Ramos (cell line): ENCODE measurements at regions not wholly inside any gene's neighbourhood (a gene's known extent, or its start where the extent isn't known, plus 50 kb on each side); places are given as distances from the start of the nearest gene placed in this dataset.

Experiments
- in situ Hi-C: fragments of 300-500 bp; cut with MboI; formaldehyde crosslinking; loops from one replicate; pipeline ENCODE4 v1.14.3; 2022; ENCODE audit warnings: low sequenced_read_pairs; ENCODE audit not compliant: unreplicated experiment

- in situ Hi-C loops, result loop anchor here (25.0 kb wide), 1 partner anchor 486 kb away; a partner anchor contains a TSS
Observed at GRCh38 chr11:8326337-8326736, 62.7 kb upstream of the LMO1 start.

DNA sequence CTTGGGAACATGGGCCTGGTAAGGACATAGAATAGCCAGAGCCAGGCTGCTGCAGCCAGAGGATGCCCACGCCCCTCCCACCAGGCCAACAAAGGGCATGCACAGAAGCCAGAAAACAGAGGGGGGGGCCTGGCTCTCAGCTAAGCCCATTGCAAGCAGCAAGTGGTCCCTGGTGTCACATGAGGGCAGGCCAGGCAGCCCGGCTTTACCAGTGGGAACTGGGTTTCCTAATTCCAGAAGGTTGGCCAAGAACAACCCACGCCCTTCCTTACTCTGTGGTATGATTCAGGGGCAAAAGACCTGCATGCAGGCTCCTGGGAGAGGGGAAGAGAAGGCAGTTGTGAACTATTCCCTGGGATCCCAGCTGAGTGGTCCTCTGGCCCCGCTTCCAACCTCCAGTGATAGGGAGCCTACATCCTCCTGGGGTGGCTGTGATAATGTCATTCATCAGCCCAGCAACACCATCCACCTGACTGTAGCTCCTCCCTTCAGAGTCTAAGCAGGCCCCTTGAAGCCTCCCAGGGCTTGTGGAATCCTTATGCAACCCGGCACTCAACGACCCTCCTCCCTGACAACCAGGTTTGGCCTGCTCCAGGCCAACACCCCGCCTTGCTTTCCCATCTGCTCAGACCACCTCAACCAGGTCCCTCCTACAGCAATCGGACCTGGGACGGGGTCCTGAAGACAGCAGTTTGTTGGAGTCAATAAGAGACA, 62.1 kb upstream of the LMO1 start:
- in situ Hi-C loops, result loop anchor here (25.0 kb wide), 1 partner anchor 487 kb away; a partner anchor contains a TSS

DNA sequence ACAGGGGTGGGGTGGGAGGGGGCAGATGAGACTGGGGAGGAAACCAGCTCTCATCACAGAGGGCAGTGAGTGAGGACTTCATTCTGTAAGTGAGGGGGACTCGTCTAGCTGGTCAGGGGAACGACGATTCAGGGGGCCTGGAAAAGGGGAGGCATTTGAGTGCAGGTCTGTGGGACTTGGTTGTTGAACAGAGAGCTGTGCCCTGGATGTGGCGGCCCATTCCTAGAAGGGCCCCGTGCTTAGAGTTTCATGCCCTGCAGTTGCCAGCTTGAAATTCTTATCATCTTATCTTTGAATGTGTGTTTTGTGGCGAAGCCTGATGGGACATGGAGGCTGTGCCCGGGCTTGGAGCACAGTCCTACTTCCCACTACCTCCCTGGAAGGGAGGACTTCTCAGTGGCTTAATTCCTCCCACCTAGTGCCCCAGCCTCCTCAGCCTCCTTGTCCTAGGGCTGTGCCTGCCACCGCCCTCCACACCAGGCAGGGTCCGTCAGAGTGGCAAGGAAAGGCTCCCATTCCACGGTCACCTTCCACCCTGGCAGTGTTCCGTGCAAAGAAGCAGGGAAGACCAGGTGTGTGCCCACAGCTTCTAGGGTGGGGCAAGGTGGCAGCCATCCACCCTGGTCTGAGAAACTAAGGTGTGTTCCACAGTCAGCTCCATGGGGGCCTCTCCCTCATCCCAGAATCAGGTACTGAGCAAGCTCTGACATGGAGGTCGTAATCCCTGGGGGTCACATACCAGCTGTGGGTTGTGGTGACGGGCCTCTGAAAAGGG, 59.7 kb upstream of the LMO1 start:
- in situ Hi-C loops, result no loop called here

GRCh38 chr11:8321876-8322275, 58.2 kb upstream of the LMO1 start:
- in situ Hi-C loops, result no loop called here

DNA sequence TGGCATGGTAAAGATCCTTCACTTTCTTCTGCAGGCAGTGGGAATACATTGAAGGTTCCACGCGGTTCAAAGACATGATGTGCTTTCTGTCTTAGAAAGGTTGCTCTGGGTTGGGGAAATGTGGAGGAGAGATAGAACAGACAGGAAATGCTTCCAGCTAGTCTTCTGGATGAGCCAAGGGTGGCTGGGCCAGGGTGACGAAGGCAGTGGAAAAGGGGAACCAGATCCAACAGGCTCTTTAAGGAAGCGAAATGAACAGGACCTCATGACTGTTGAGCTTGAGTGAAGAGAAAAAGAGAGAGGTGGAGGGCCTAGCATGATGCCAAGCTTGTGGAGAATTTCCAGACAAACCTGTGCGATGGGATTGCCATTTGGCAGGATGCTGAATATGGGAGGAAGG, 56.4 kb upstream of the LMO1 start:
- in situ Hi-C loops, result no loop called here

DNA sequence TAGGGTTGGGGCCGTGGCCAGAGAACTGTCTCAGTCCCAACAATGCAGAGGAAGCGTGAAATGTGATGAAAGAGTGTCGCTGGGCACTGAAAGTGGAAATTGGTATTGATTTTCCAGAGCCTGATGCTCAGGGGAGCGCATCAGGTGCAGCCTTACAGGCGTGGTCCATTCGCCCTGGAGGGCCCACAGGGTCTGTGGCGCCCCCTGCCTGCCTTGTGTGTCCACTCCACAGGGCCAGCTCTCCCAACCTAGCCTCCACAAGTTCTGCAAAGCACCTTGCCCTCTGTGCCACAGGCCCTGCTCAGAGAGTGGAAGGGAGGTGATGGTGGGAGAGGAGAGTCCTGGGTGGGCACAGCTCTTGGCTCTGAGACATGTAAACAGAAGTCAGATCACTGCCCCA, 54.9 kb upstream of the LMO1 start:
- in situ Hi-C loops, result no loop called here

DNA sequence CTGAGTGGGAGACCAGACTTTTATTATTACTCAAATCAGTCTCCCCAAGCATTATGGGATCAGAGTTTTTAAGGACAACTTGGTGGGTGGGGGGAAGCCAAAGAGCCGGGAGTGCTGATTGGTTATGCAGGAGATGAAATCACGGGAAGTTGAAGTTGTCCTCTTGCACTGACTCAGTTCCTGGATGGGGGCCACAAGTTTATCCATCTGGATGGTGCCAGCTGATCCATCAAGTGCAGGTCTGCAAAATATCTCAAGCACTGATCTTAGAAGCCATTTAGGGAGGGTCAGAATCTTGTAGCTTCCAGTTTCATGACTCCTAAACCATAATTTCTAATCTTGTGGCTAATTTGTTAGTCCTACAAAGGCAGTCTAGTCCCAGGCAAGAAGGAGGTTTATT, 53.5 kb upstream of the LMO1 start:
- in situ Hi-C loops, result no loop called here

DNA sequence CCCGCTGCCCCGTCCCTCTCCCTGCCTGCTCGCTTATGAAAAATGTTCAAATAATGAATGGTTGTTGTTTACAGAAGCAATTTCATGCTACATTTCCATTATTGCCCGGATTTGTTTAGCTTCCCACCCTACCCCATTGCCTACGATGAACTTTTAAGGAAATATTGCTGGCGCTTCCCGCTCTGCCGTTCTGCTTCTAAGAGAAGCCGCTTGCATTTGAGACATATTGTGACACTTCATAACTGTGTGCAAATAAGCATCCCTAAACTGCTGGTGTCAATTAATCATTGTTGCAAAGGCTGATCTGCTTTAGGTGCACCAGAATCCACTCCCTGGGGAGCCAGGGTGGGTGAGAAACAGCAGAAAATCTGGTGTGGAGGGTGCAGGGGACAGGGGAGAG, 52.3 kb upstream of the LMO1 start:
- in situ Hi-C loops, result no loop called here

GRCh38 chr11:8315463-8315862, 51.8 kb upstream of the LMO1 start:
- in situ Hi-C loops, result no loop called here

- in situ Hi-C loops, result no loop called here
Observed at GRCh38 chr11:8314916-8315315, 51.2 kb upstream of the LMO1 start.

DNA sequence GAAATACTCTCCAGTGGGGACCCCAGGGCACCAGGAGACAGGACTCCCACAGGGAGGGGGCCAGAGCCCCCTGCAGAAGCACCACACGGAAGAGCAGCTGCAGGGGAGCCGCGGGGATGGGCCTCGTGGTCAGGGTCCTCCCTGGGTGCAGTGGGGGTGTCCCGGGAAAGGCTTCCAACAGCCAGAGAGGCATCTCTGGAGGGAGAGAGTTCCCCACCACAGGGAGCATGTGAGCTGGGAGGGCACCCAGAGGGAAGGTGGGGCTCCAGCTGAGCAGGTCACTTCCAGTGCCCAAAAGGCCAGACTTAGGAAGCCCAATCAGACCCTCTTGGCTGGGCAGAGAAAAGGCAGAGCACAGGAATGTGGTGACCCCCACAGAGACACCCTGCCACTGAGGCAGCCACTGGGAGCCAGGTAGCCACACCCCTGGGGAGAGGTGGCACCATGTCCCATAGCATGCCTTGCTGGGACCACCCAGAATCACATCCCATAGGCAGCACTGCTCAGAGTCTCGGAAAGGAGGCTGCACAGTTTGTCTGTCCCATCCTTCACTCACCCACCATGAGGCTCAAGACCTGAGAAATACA, 49.9 kb upstream of the LMO1 start:
- in situ Hi-C loops, result no loop called here
